ENCODE measurements at regions not wholly inside any gene's neighbourhood (a gene's known extent, or its start where the extent isn't known, plus 50 kb on each side); places are given as distances from the start of the nearest gene placed in this dataset.

DNA sequence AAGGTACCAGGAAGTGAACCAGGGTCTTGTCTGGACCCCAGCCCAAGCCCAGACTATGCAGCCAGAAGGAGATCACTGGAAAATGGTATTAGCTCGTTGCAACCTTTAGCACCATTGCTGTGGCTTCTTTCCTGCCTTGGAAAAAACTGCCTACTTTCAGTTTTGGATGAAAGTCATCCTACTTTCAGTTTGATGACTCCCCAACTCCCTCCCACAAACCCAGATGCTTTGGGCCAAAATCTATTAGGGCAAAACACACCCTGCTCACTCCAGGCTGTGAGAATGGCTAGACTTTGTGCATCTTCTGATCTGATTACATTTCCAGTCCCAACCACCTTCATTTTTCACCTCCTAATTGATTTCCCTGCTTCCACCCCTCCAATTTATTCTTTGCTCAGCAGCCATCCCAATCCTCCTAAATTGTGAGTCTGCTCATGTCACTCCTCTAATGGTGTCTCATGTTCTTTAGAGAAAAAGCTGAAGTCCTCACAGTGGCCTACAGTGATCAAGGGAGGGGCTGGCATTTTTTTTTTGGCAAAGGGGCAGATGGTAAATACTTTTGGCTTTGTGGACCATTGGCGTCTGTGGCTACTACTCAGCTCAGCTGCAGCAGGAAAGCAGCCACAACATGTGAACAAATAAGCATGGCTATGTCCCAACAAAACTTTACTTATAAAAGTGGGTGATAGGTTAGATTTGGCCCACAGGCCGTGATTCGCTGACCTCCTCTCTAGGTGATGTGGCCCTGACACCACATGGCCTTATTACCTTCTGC lies 368.7 kb downstream of the SLC4A3 start:
- no peak for DNase-seq (ENCODE audit: extremely low spot score)
- ChIA-PET CTCF (no interaction called here), POLR2A (no interaction called here)
- no peak for TF ChIP-seq NFRKB (IDR thresholded peaks at IDR 0.05)

GRCh38 chr2:219997341-219997851 lies 370.0 kb downstream of the SLC4A3 start:
- CTCF ChIA-PET = interaction anchor here (0.6 to 1.1 kb wide), 8 partner anchors 9 to 265 kb away, joined by 3 to 4 read pairs (median 4); no protein-coding TSS in a partner anchor
- POLR2A ChIA-PET = no interaction called here
- TF ChIP-seq SUZ12 (IDR thresholded peaks at IDR 0.05) = no peak
- no peak for TF ChIP-seq BHLHE40 (IDR thresholded peaks at IDR 0.05; ENCODE audit: borderline replicate concordance)
- TF ChIP-seq PKNOX1 (IDR thresholded peaks at IDR 0.05) = no peak
- no peak for TF ChIP-seq FOXM1 (IDR thresholded peaks at IDR 0.05; ENCODE audit: borderline replicate concordance)
- no peak for TF ChIP-seq CTBP1 (IDR thresholded peaks at IDR 0.05; ENCODE audit: borderline replicate concordance)
- no peak for TF ChIP-seq NFRKB (IDR thresholded peaks at IDR 0.05)
- TF ChIP-seq SP1 (IDR thresholded peaks at IDR 0.05) = no peak
- no peak for TF ChIP-seq TARDBP (IDR thresholded peaks at IDR 0.05)
- TF ChIP-seq ZNF384 (IDR thresholded peaks at IDR 0.05) = no peak
- TF ChIP-seq FOXK2 (IDR thresholded peaks at IDR 0.05) = no peak
- TF ChIP-seq FOXA1 (IDR thresholded peaks at IDR 0.05) = no peak
- no peak for TF ChIP-seq ELF4 (IDR thresholded peaks at IDR 0.05)
- TF ChIP-seq L3MBTL2 (conservative IDR thresholded peaks at IDR 0.05) = no peak
- no peak for TF ChIP-seq ARNT (IDR thresholded peaks at IDR 0.05)
- TF ChIP-seq LEF1 (IDR thresholded peaks at IDR 0.05; ENCODE audit: borderline replicate concordance) = no peak
- no peak for TF ChIP-seq HDGF (IDR thresholded peaks at IDR 0.05; ENCODE audit: borderline replicate concordance)
- DNase-seq (ENCODE audit: extremely low spot score) = peak; percentile 42

GRCh38 chr2:219998107-219998506 lies 370.7 kb downstream of the SLC4A3 start:
- POLR2A ChIA-PET = no interaction called here
- CTCF ChIA-PET = interaction anchor here (0.6 kb wide), 1 partner anchor 265 kb away, joined by 3 read pairs; no protein-coding TSS in a partner anchor
- DNase-seq (ENCODE audit: extremely low spot score) = no peak
- no peak for TF ChIP-seq FOXA1 (IDR thresholded peaks at IDR 0.05)
- no peak for TF ChIP-seq TARDBP (IDR thresholded peaks at IDR 0.05)
- TF ChIP-seq L3MBTL2 (conservative IDR thresholded peaks at IDR 0.05) = no peak
- TF ChIP-seq ELF4 (IDR thresholded peaks at IDR 0.05) = no peak
- no peak for TF ChIP-seq LEF1 (IDR thresholded peaks at IDR 0.05; ENCODE audit: borderline replicate concordance)
- no peak for TF ChIP-seq BHLHE40 (IDR thresholded peaks at IDR 0.05; ENCODE audit: borderline replicate concordance)
- no peak for TF ChIP-seq PKNOX1 (IDR thresholded peaks at IDR 0.05)
- TF ChIP-seq NFRKB (IDR thresholded peaks at IDR 0.05) = no peak
- no peak for TF ChIP-seq ZNF384 (IDR thresholded peaks at IDR 0.05)
- TF ChIP-seq FOXK2 (IDR thresholded peaks at IDR 0.05) = no peak
- no peak for TF ChIP-seq HDGF (IDR thresholded peaks at IDR 0.05; ENCODE audit: borderline replicate concordance)
- TF ChIP-seq CTBP1 (IDR thresholded peaks at IDR 0.05; ENCODE audit: borderline replicate concordance) = no peak
- TF ChIP-seq FOXM1 (IDR thresholded peaks at IDR 0.05; ENCODE audit: borderline replicate concordance) = no peak
- no peak for TF ChIP-seq ARNT (IDR thresholded peaks at IDR 0.05)

DNA sequence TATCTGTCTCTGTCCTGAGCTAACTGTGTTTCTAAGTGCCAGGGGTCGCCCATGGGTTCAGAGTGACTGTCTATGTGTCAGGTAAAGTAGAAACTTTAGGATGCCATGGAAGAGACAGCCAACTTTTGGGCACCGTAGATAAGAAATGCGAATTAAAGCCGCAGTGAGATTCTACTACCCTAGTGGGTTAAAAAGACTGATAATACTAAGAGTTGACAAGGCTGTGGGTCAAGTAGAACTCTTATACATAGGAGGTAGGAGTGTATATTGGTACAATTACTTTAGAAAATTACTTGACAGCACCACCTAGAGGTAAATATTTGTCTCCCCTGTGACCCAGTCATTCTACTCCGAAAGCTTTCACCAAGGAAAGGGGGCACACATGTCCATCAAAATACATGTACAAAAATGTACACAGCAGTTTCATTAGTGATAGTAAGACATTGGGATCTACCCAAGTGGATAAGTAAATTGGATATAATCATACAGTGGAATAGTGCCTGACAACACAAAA lies 371.3 kb downstream of the SLC4A3 start:
- no peak for TF ChIP-seq CTBP1 (IDR thresholded peaks at IDR 0.05; ENCODE audit: borderline replicate concordance)
- TF ChIP-seq BHLHE40 (IDR thresholded peaks at IDR 0.05; ENCODE audit: borderline replicate concordance) = no peak
- TF ChIP-seq ZNF384 (IDR thresholded peaks at IDR 0.05) = no peak
- no peak for TF ChIP-seq NFRKB (IDR thresholded peaks at IDR 0.05)
- no peak for TF ChIP-seq PKNOX1 (IDR thresholded peaks at IDR 0.05)
- TF ChIP-seq SP1 (IDR thresholded peaks at IDR 0.05) = no peak
- TF ChIP-seq SUZ12 (IDR thresholded peaks at IDR 0.05) = no peak
- TF ChIP-seq LEF1 (IDR thresholded peaks at IDR 0.05; ENCODE audit: borderline replicate concordance) = no peak
- TF ChIP-seq HDGF (IDR thresholded peaks at IDR 0.05; ENCODE audit: borderline replicate concordance) = no peak
- DNase-seq (ENCODE audit: extremely low spot score) = no peak
- ChIA-PET POLR2A (no interaction called here), CTCF (no interaction called here)

- TF ChIP-seq BHLHE40 (IDR thresholded peaks at IDR 0.05; ENCODE audit: borderline replicate concordance) (no peak), L3MBTL2 (conservative IDR thresholded peaks at IDR 0.05) (no peak), CTBP1 (IDR thresholded peaks at IDR 0.05; ENCODE audit: borderline replicate concordance) (no peak), PKNOX1 (IDR thresholded peaks at IDR 0.05) (no peak), ELF4 (IDR thresholded peaks at IDR 0.05) (no peak), SUZ12 (IDR thresholded peaks at IDR 0.05) (no peak), HDGF (IDR thresholded peaks at IDR 0.05; ENCODE audit: borderline replicate concordance) (no peak), FOXM1 (IDR thresholded peaks at IDR 0.05; ENCODE audit: borderline replicate concordance) (no peak), SP1 (IDR thresholded peaks at IDR 0.05) (no peak), NFRKB (IDR thresholded peaks at IDR 0.05) (no peak), FOXA1 (IDR thresholded peaks at IDR 0.05) (no peak), LEF1 (IDR thresholded peaks at IDR 0.05; ENCODE audit: borderline replicate concordance) (no peak), ZNF384 (IDR thresholded peaks at IDR 0.05) (no peak)
- CTCF ChIA-PET = no interaction called here
These were observed 372.6 kb downstream of the SLC4A3 start for GRCh38 chr2:220000080-220000479.

More at GRCh38 chr2:220000080-220000479, 372.6 kb downstream of the SLC4A3 start:
- POLR2A ChIA-PET = no interaction called here
- no peak for DNase-seq (ENCODE audit: extremely low spot score)

Measured in HEK293T (cell line).